Neural progenitor cell (in vitro differentiated cells): ENCODE measurements at regions not wholly inside any gene's neighbourhood (a gene's known extent, or its start where the extent isn't known, plus 50 kb on each side); places are given as distances from the start of the nearest gene placed in this dataset.

Experiments used
- DNase-seq: peaks from one replicate; pipeline ENCODE4 v3.0.0-alpha.2; 2016; ENCODE audit warnings: low spot score
- H2AFZ ChIP-seq: fragments of 200-600 bp; sonication (generic); replicated peaks from 2 replicates; pipeline ENCODE4 v1.6.1; 2016; ENCODE audit warnings: antibody characterized with exemption
- H3F3A ChIP-seq: fragments of 200-600 bp; sonication (generic); 2 replicates; pipeline ENCODE4 v1.6.1; 2016; ENCODE audit warnings: antibody characterized with exemption, low read depth
- H3K27ac ChIP-seq: fragments of 200-600 bp; sonication (generic); 2 replicates; pipeline ENCODE4 v1.5.1; 2016; ENCODE audit warnings: mild to moderate bottlenecking
- H3K27me3 ChIP-seq: fragments of 200-600 bp; sonication (generic); 2 replicates; pipeline ENCODE4 v1.6.1; 2016; ENCODE audit warnings: mild to moderate bottlenecking, moderate library complexity
- H3K36me3 ChIP-seq: fragments of 200-600 bp; sonication (generic); 2 replicates; pipeline ENCODE4 v1.5.1; 2016
- H3K4me1 ChIP-seq: fragments of 200-600 bp; sonication (generic); 2 replicates; pipeline ENCODE4 v1.6.1; 2016; ENCODE audit warnings: mixed run types
- H3K4me2 ChIP-seq: fragments of 200-600 bp; sonication (generic); 2 replicates; pipeline ENCODE4 v1.6.1; 2016
- H3K4me3 ChIP-seq: fragments of 200-600 bp; sonication (generic); 2 replicates; pipeline ENCODE4 v1.5.1; 2016
- H3K79me2 ChIP-seq: fragments of 200-600 bp; sonication (generic); 2 replicates; pipeline ENCODE4 v1.6.1; 2016; ENCODE audit warnings: low read depth
- H3K9ac ChIP-seq: fragments of 200-600 bp; sonication (generic); 2 replicates; pipeline ENCODE4 v1.6.1; 2016
- H3K9me3 ChIP-seq: fragments of 200-600 bp; sonication (generic); 2 replicates; pipeline ENCODE4 v1.5.1; 2016; ENCODE audit warnings: low read depth
- H4K20me1 ChIP-seq: fragments of 200-600 bp; sonication (generic); 2 replicates; pipeline ENCODE4 v1.6.1; 2016; ENCODE audit warnings: low read depth
- H3K27ac Mint-ChIP-seq: 3 replicates; pipeline ENCODE4 v1.8.0; 2021; ENCODE audit warnings: mixed read lengths
- H3K27me3 Mint-ChIP-seq: 2 replicates; pipeline ENCODE4 v1.8.0; 2022; ENCODE audit warnings: low read depth, mild to moderate bottlenecking, inconsistent platforms, moderate library complexity, mixed read lengths; ENCODE audit not compliant: insufficient read depth
- H3K36me3 Mint-ChIP-seq: 3 replicates; pipeline ENCODE4 v1.8.0; 2021; ENCODE audit warnings: mixed read lengths
- H3K4me1 Mint-ChIP-seq: 3 replicates; pipeline ENCODE4 v1.8.0; 2021; ENCODE audit warnings: mixed read lengths
- H3K4me3 Mint-ChIP-seq: 3 replicates; pipeline ENCODE4 v1.8.0; 2021; ENCODE audit warnings: mild to moderate bottlenecking, moderate library complexity, mixed read lengths
- H3K9me3 Mint-ChIP-seq: 3 replicates; pipeline ENCODE4 v1.8.0; 2020; ENCODE audit warnings: mixed read lengths
- CTCF ChIP-seq: fragments of 200-600 bp; sonication (generic); IDR thresholded peaks from 2 replicates; pipeline ENCODE4 v1.5.1; 2017; ENCODE audit warnings: antibody characterized with exemption, mild to moderate bottlenecking
- EZH2 ChIP-seq: fragments of 200-600 bp; sonication (generic); IDR thresholded peaks from 2 replicates; pipeline ENCODE4 v1.6.1; 2017; ENCODE audit warnings: antibody characterized with exemption, mild to moderate bottlenecking, moderate library complexity
- EZH2phosphoT487 ChIP-seq: fragments of 200-600 bp; sonication (generic); IDR thresholded peaks from 2 replicates; pipeline ENCODE4 v1.6.1; 2017; ENCODE audit warnings: antibody characterized with exemption

DNA sequence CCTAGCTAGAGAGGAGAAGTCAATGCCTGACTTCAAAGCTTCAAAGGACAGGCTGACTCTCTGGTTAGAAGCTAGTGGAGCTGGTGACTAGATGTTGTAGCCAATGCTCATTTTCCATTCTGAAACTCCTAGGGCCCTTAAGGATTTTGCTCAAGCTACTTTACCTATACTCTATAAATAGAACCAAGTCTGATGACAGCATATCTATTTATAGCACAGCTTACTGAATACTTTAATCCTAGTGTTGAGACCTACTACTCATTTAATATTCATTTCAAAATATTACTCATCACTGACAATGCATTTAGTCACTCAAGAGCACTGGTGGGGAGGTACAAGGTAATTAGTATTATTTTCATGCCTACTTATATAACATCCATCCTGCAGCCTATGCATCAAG lies 137.2 kb upstream of the PELI2 start:
- Histone ChIP-seq H2AFZ (no peak overlapping the region), H3K4me2 (no peak overlapping the region), H3K27ac (no peak overlapping the region), H3K79me2 (no peaks in the 10 kb centered on the region), H3K27me3 (no peaks in the 10 kb centered on the region), H3K4me3 (no peak overlapping the region), H3K36me3 (no peaks in the 10 kb centered on the region), H3F3A (no peaks in the 10 kb centered on the region), H3K9ac (no peak overlapping the region), H3K9me3 (no peaks in the 10 kb centered on the region), H3K4me1 (no peaks in the 10 kb centered on the region), H4K20me1 (no peaks in the 10 kb centered on the region)
- DNase-seq, result no peak
- no peaks in the 10 kb centered on the region for H3K36me3 Mint-ChIP-seq
- no peak overlapping the region for H3K4me3 Mint-ChIP-seq
- peaks cover 10% of the 10 kb centered on the region for H3K9me3 Mint-ChIP-seq
- no peaks in the 10 kb centered on the region for H3K4me1 Mint-ChIP-seq
- TF ChIP-seq EZH2 (no peak), CTCF (no peak), EZH2phosphoT487 (no peak)
- H3K27ac Mint-ChIP-seq, result no peak overlapping the region
- H3K27me3 Mint-ChIP-seq, result peaks cover 2% of the 10 kb centered on the region

DNA sequence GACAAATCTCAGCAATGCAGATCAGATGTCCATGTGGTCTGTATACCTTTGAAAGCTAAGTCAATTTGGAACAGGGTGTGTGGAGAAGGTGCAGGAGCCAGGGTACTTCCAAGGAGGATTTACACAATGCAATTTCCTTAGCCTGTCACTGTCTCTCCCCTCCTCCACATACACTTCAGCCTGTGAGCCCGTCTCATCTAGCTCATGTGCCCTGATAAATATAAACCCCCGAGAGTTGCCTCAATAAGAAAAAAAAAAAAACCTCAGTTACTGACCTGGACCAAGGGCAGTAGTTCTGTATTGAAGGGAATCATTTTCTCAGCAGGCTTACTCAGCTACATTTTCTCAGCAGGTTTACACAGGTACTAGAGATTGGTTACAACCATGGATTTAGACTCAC lies 132.1 kb upstream of the PELI2 start:
- H3K79me2 ChIP-seq, result no peaks in the 10 kb centered on the region
- H3K27me3 ChIP-seq, result no peaks in the 10 kb centered on the region
- H3K4me3 ChIP-seq, result no peak overlapping the region
- H3K4me2 ChIP-seq, result no peak overlapping the region
- peaks cover 4% of the 10 kb centered on the region for H3K9me3 Mint-ChIP-seq
- no peak overlapping the region for H3K9ac ChIP-seq
- H4K20me1 ChIP-seq, result no peaks in the 10 kb centered on the region
- no peaks in the 10 kb centered on the region for H3K36me3 Mint-ChIP-seq
- no peaks in the 10 kb centered on the region for H3F3A ChIP-seq
- TF ChIP-seq EZH2 (no peak), CTCF (no peak), EZH2phosphoT487 (no peak)
- DNase-seq, result no peak
- H3K27ac Mint-ChIP-seq, result no peak overlapping the region
- H3K4me1 ChIP-seq, result no peaks in the 10 kb centered on the region
- no peak overlapping the region for H2AFZ ChIP-seq
- no peak overlapping the region for H3K27ac ChIP-seq
- no peak overlapping the region for H3K4me3 Mint-ChIP-seq
- no peaks in the 10 kb centered on the region for H3K4me1 Mint-ChIP-seq
- H3K36me3 ChIP-seq, result no peaks in the 10 kb centered on the region
- H3K27me3 Mint-ChIP-seq, result peaks cover 4% of the 10 kb centered on the region
- no peaks in the 10 kb centered on the region for H3K9me3 ChIP-seq

DNA sequence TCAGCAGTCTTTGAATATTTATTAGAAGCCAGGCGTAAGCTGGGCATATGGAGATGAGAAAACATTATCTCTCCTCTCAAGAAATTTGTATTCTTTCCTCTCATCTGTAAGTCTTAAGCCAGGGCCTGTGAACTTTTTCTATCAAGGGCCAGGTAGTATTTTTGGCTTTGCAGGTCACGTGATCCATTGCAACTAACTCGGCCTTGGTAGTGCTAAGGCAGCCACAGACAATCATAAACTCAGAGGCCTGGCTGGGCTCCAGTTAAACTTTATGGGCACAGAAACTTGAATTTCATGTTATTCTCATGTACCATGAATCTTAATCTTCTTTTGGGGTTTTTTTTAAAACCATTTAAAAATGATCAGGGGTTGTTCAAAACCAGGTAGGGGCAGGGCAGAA lies 117.4 kb upstream of the PELI2 start:
- no peaks in the 10 kb centered on the region for H4K20me1 ChIP-seq
- no peaks in the 10 kb centered on the region for H3K79me2 ChIP-seq
- Mint-ChIP-seq H3K36me3 (no peaks in the 10 kb centered on the region), H3K27ac (no peak overlapping the region), H3K27me3 (peaks cover 3% of the 10 kb centered on the region), H3K4me1 (peaks cover 33% of the 10 kb centered on the region), H3K9me3 (peaks cover 20% of the 10 kb centered on the region), H3K4me3 (no peak overlapping the region)
- no peak overlapping the region for H3K4me3 ChIP-seq
- no peaks in the 10 kb centered on the region for H3K27me3 ChIP-seq
- H3K9me3 ChIP-seq, result no peaks in the 10 kb centered on the region
- H3F3A ChIP-seq, result peaks cover 9% of the 10 kb centered on the region
- TF ChIP-seq CTCF, result no peak
- no peak for TF ChIP-seq EZH2
- no peak for TF ChIP-seq EZH2phosphoT487
- no peak overlapping the region for H3K4me2 ChIP-seq
- no peak overlapping the region for H3K9ac ChIP-seq
- no peak for DNase-seq
- H3K4me1 ChIP-seq, result peaks cover 34% of the 10 kb centered on the region
- H2AFZ ChIP-seq, result no peak overlapping the region
- no peaks in the 10 kb centered on the region for H3K36me3 ChIP-seq
- no peak overlapping the region for H3K27ac ChIP-seq
